ENCODE measurements at regions not wholly inside any gene's neighbourhood (a gene's known extent, or its start where the extent isn't known, plus 50 kb on each side); places are given as distances from the start of the nearest gene placed in this dataset.

- DNase-seq (no peak), ATAC-seq (no peak)
- intact Hi-C loops (cut with DNase I), result no loop called here
Measured at GRCh38 chr19:30118221-30118620, 176.2 kb downstream of the URI1 start.

DNA sequence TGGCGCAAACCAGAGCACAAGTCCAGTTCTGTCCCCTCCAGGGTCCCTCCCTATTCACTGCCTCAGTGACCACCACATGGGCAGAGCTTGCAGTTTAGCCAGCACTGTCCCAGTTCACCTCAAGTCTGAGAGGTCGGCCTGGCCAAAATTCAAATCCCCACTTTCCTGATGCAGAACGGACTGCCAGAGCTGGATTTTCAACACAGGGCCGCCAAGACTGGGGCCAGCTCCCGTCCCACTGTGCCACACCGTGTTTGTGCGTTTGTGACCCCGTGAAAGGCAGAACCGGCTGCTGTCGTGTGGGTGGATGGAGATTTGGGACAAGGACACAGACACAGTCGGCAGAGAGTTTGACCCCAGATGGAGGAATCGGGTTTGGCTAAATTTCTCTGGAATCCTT, 176.7 kb downstream of the URI1 start:
- intact Hi-C loops (cut with DNase I), result no loop called here
- DNase-seq (no peak), ATAC-seq (no peak)

- no peak for ATAC-seq
Measured at GRCh38 chr19:30119180-30119908, 177.3 kb downstream of the URI1 start.

GRCh38 chr19:30120860-30121484, 178.9 kb downstream of the URI1 start:
- intact Hi-C loops (cut with DNase I), result no loop called here
- DNase-seq (no peak), ATAC-seq (no peak)

More at GRCh38 chr19:30119180-30119908, 177.3 kb downstream of the URI1 start:
- intact Hi-C loops (cut with DNase I), result no loop called here
- DNase-seq, result no peak

DNA sequence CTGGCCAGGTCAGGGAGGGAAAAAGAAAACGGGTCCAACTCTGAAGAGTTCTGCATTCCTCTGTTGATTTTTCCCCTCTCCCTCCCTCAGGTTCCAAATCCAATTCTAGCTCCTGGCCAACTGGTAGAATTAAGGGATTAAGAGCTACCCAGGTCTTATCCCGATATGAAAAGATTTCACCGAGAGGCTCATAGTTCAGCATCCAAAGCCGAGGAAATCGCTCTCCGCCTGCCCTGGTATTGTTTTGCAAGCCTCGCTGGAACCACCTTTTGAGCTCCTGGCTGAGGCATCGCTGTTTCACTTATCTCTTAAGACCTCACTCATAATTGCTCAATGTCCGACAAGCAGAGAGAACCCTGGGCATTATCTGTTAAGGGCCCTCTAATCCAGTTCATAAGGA, 180.4 kb downstream of the URI1 start:
- no peak for ATAC-seq
- intact Hi-C loops (cut with DNase I), result no loop called here
- DNase-seq, result no peak

- no peak for ATAC-seq
- DNase-seq, result no peak
- intact Hi-C loops (cut with DNase I), result no loop called here
Measured at GRCh38 chr19:30123119-30123518, 181.1 kb downstream of the URI1 start.

DNA sequence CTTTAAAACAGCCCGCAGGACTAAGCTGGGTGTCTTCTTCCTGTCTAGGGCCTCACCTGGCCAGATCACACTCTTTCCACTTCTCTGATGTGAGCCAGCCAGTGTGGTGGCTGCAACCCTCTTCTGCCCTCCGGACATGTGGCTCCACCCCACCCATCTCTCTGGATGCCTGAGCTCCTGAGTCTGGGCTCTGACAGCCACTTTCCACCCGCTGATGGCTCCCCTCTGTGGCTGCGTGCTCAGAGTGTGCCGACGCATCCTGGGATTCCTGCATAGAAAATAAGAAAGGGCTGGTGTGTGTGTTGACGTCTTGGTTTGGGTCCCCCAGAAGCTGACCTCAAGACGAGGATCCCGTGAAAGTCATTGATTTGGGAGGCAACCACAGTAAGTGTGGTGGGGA, 181.6 kb downstream of the URI1 start:
- DNase-seq, result no peak
- intact Hi-C loops (cut with DNase I), result no loop called here
- ATAC-seq, result no peak

- ATAC-seq (no peak), DNase-seq (no peak)
- intact Hi-C loops (cut with DNase I), result no loop called here
Measured at GRCh38 chr19:30128211-30128610, 186.2 kb downstream of the URI1 start.

GRCh38 chr19:30130356-30131122, 188.5 kb downstream of the URI1 start:
- DNase-seq (no peak), ATAC-seq (no peak)
- intact Hi-C loops (cut with DNase I), result no loop called here

DNA sequence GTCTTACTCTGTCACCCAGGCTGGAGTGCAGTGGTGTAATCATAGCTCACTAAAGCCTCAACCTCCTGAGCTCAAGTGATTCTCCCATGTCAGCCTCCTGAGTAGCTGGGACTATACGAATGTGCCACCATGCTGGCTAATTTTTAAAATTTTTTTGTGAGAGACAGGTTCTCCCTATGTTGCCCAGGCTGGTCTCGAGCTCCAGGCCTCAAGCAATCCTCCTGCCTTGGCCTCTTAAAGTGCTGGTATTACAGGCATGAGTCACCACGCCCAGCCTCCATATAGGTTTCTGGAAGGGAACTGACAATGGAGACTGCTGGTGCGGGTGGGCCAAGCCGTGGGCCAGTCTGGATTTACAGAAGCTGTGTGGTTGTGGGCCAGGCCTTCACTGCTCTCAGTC, 189.2 kb downstream of the URI1 start:
- intact Hi-C loops (cut with DNase I), result no loop called here
- ATAC-seq, result no peak
- no peak for DNase-seq

DNA sequence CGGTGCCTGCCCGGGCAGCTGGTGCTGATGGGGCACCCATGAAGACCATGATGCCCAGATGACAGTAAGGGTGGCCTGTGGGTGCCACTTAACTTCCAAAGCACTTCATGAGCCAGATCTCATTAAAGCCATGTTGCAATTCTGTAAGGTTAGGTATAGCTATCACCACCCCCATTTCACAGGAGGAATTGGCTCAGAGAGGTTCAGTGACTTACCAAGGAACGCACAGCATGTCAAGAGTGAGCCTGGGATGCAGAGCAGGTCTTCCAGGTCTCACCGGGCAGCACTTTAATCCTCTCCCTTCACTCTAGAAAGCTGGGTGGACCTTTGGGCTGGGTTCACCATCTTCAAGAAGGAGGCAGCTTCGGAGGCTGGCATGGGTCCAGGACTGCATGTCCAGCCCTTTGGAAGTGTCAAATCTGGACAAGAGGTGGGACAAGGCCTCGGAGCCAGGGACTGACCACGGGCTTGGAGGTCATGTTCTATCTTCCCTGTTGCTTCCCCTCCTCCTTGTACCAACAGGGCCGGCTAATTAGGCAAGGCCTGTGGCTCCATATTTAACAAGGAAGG, 189.8 kb downstream of the URI1 start:
- DNase-seq, result no peak
- ATAC-seq, result no peak
- intact Hi-C loops (cut with DNase I), result no loop called here

DNA sequence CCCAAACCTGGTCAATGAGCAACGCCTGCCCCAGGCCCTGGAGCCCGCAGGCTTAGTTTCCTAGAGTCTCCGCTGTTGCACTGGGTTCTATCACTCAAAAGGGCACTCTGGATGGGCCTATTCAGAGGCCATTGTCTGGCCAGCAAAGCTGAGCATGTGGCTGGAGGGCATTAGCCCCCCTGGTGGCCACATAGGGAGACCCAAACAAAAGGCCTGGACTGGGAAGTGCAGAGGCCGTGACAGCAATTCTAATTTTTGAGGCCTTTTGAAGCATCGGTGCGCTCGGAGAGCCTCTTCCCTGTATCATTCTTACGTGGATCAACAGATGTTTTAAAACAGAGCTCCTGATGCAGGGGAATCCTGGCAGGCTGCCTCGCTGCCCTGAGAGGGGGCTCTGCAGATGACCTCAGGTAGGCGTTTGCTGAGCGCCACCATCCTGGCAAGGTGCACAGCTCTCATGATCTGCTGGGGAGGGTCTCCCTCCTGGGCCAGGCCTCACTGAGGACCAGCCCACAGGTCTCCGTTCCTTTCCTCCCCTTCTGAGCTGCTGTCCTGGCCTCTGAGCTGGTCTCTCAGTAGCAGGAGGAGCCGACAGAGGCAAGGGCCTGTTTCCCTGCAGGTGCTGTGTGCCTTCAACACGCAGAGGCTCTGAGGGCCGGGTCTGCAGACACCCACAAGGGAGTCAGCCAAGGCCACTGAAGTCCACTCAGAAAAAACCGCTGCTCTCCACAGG, 190.5 kb downstream of the URI1 start:
- intact Hi-C loops (cut with DNase I), result no loop called here
- no peak for DNase-seq
- no peak for ATAC-seq

DNA sequence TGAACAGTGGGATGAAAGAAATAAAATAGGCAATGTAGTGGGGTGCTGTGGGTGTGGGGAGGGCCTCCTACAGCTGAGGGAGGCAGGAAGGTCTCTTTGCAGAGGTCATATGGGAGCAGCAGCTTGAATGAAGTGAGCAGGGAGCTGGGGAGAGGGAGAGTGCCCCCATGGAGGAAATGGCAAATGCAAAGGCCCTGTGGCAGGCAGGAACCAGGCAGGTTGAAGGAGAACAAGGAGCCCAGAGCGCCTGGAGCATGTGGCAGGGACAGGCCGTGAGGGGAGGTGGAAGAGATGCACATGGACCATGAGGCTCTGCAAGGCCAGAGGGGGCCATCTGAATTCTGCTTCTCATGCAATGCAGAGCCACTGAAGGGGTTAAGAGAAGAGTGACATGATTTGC, 191.8 kb downstream of the URI1 start:
- ATAC-seq, result no peak
- intact Hi-C loops (cut with DNase I), result no loop called here

DNA sequence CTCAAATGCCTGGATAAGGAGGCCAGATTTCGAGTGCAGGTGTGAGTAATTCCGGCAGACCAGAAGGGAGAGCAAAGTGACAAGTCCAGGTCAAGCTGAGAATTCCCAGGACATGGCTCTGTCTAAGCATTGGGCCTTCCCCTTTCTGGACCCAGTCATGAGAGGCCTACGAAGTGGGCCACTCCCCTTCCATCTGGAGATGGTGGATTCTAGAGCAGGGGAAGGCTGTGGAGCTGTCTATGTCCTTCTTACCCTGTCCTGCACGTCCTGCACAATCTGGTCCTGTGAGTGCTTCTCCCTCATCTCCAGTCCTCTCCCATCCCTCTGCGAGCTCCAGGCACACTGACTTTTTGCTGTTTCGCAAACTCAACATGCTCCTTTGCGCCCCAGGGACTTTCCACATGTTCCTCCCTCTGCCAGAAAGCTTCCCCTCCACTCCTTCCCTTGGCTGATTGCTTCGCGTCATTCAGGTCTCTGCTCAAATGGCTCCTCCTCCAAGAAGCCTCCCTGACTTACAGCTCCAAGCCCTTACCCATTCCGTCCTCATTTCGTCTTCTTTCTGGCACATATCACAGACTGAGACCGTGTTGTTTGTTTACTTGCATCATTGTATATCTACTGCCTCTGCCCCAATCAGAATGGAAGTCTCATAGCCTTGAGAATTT, 193.2 kb downstream of the URI1 start:
- intact Hi-C loops (cut with DNase I), result no loop called here
- ATAC-seq (no peak), DNase-seq (no peak)

More for the DNA sequence above, 191.8 kb downstream of the URI1 start:
- DNase-seq, result no peak

- intact Hi-C loops (cut with DNase I), result no loop called here
- no peak for ATAC-seq
- DNase-seq, result no peak
Measured at GRCh38 chr19:30135797-30136196, 193.8 kb downstream of the URI1 start.

DNA sequence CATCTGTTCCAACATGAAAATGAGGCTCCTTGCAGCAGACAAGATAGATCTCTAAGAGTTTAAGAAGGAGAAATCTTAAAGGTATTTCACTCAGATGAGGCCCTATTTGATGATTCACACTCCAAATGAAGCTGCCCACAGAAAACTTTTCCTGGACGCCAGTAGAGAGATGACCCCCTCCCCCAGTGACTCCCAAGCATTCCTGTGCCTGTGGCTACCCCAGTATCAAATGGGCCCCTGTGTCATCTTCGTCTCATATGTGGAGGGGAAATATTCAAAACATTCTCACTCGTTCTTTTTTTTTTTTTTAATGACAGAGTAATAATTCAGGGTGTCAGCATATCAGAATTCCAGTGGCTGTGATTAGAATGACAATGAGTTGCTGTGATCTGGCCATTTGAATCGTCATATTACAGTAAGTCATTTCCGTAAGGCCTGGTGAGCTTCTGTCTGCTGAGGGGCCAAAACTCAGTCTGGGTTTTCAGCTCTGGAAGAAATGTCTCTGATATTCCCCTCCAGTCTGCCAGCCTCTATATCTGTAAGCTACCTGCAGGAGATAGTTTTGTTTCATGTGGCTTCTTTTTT, 194.7 kb downstream of the URI1 start:
- ATAC-seq (no peak), DNase-seq (no peak)
- intact Hi-C loops (cut with DNase I), result no loop called here

DNA sequence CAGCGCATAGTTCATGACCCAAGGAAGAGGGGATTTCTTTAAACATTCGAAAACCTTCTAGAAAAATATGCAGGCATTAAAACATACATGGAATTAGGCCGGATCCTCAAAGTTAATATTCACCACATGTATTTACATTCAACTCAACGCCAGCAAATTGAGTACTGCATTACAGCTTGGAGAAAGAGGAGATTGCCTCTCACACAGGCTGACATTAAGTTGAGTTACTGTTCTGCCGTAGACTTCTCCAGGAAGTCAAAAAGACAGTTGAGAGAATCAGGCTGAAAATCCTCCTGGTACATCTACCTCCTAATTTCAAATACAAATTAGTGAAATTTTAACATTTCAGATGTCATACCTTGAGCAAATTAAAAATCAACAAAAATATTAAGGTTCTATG, 195.7 kb downstream of the URI1 start:
- no peak for ATAC-seq
- intact Hi-C loops (cut with DNase I), result no loop called here
- DNase-seq, result no peak

- no peak for DNase-seq
Measured at GRCh38 chr19:30144242-30144758, 202.3 kb downstream of the URI1 start.

More at GRCh38 chr19:30144242-30144758, 202.3 kb downstream of the URI1 start:
- ATAC-seq, result no peak
- intact Hi-C loops (cut with DNase I), result no loop called here
